PC-9 (cell line): ENCODE measurements at regions not wholly inside any gene's neighbourhood (a gene's known extent, or its start where the extent isn't known, plus 50 kb on each side); places are given as distances from the start of the nearest gene placed in this dataset.

Experiments
- BruUV-seq: library from RNA; stranded (reverse); fragments of 400-500 nt; replicated peaks from 2 replicates; lab custom pipeline; 2021; lab: Mats Ljungman, UMichigan
- CTCF ChIA-PET: fragments of 300-600 bp; sonication (Branson Sonifier 250); formaldehyde crosslinking; loops from one replicate; lab custom pipeline; 2022; ENCODE audit warnings: antibody characterized with exemption; lab: Charles Lee
- POLR2A ChIA-PET: fragments of 300-600 bp; sonication (Branson Sonifier 250); formaldehyde crosslinking; loops from one replicate; lab custom pipeline; 2022; ENCODE audit warnings: antibody characterized with exemption; ENCODE audit not compliant: unreplicated experiment; lab: Charles Lee
- DNase-seq, 2 experiments: peaks; one replicate each; pipeline versions ENCODE4 v3.0.0 to v3.0.0-alpha.2; 2015 to 2022; ENCODE audit warnings: mixed read lengths in 1 of 2
- H2AFZ ChIP-seq: fragments of 200-600 bp; sonication (generic); 2 replicates; pipeline ENCODE4 v1.8.1; 2017; ENCODE audit warnings: antibody characterized with exemption
- H3F3A ChIP-seq: fragments of 200-600 bp; sonication (generic); 2 replicates; pipeline ENCODE4 v1.8.1; 2017; ENCODE audit warnings: antibody characterized with exemption, mild to moderate bottlenecking, low read depth; ENCODE audit not compliant: insufficient read depth
- H3K27ac ChIP-seq: fragments of 200-600 bp; sonication (generic); 2 replicates; pipeline ENCODE4 v1.6.1; 2016; ENCODE audit warnings: mixed run types
- H3K27me3 ChIP-seq: fragments of 200-600 bp; sonication (generic); 2 replicates; pipeline ENCODE4 v1.6.1; 2016; ENCODE audit warnings: low read depth, mixed run types; ENCODE audit not compliant: insufficient read depth
- H3K36me3 ChIP-seq: fragments of 200-600 bp; sonication (generic); 2 replicates; pipeline ENCODE4 v1.6.1; 2016; ENCODE audit warnings: low read depth, mixed run types
- H3K4me1 ChIP-seq: fragments of 200-600 bp; sonication (generic); replicated peaks from 2 replicates; pipeline ENCODE4 v1.6.1; 2016; ENCODE audit warnings: mixed run types; ENCODE audit not compliant: insufficient read depth
- H3K4me2 ChIP-seq: fragments of 200-600 bp; sonication (generic); 2 replicates; pipeline ENCODE4 v1.6.1; 2017; ENCODE audit warnings: mixed run types
- H3K4me3 ChIP-seq: fragments of 200-600 bp; sonication (generic); 2 replicates; pipeline ENCODE4 v1.6.1; 2016; ENCODE audit warnings: mixed run types
- H3K79me2 ChIP-seq: fragments of 200-600 bp; sonication (generic); 2 replicates; pipeline ENCODE4 v1.6.1; 2017; ENCODE audit warnings: low read depth, mixed run types
- H3K9me2 ChIP-seq: fragments of 200-600 bp; sonication (generic); 2 replicates; pipeline ENCODE4 v1.8.1; 2017; ENCODE audit warnings: mild to moderate bottlenecking; ENCODE audit not compliant: insufficient read depth
- H3K9me3 ChIP-seq: fragments of 200-600 bp; sonication (generic); 2 replicates; pipeline ENCODE4 v1.8.1; 2016; ENCODE audit warnings: low read depth; ENCODE audit not compliant: insufficient read depth
- H4K20me1 ChIP-seq: fragments of 200-600 bp; sonication (generic); 2 replicates; pipeline ENCODE4 v1.8.1; 2017; ENCODE audit not compliant: insufficient read depth
- EZH2 ChIP-seq: fragments of 200-600 bp; sonication (generic); IDR thresholded peaks from 2 replicates; pipeline ENCODE4 v1.8.0; 2017; ENCODE audit warnings: antibody characterized with exemption, low read depth
- intact Hi-C: fragments of 100-400 bp; cut with micrococcal nuclease; formaldehyde crosslinking; loops from one replicate; pipeline ENCODE4 v1.10.0; 2022; ENCODE audit not compliant: unreplicated experiment
- TF ChIP-seq, protein P1 (sequence below): fragments of 200-600 bp; sonication (generic); conservative IDR thresholded peaks from 2 replicates; pipeline ENCODE4 v1.6.1; 2017; ENCODE audit warnings: mixed run types, antibody characterized with exemption, mild to moderate bottlenecking, moderate library complexity

DNA sequence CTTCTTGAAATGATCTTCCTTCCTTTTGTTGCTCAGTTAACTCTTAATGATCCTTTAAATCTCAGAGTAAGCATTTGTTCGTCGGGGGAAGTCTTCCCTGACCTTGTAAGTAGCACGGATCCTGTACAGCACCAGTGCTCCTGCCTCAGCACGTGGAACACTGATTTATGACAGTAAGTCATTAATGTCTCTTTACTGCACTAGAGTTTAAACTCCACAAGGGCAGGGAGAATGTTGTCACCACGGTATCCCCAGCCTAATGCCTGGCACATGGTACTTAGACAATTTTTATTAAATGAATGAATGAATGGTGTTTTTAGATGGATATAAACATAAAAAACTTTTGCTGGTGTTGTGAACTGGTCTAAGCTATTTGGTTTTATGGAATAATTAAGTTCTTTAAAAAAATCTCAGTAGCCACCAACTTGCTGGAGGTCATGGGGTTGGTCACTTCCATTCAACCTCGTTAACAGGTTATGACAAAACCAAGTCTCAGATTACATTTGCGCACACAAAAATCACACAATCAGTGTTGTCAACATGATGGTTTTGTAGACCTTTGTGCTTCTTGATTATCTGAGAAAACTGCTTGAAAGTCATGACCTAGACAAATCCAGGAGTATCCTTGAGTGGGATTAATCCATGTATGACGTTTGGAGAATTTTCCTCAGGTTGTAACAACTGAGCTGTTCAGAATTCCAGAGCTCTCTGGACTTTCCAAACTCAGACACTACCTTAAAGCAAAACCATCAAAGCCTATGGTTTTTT is 326.9 kb downstream of the DUSP10 start:
- ChIA-PET CTCF (no interaction called here), POLR2A (no interaction called here)
- no peaks in the 10 kb centered on the region for H3K36me3 ChIP-seq
- H2AFZ ChIP-seq: no peak overlapping the region
- no peaks in the 10 kb centered on the region for H3K9me2 ChIP-seq
- no peaks in the 10 kb centered on the region for H3K79me2 ChIP-seq
- no peaks in the 10 kb centered on the region for H3K27me3 ChIP-seq
- H3K4me2 ChIP-seq: no peak overlapping the region
- TF ChIP-seq, protein P1, sequence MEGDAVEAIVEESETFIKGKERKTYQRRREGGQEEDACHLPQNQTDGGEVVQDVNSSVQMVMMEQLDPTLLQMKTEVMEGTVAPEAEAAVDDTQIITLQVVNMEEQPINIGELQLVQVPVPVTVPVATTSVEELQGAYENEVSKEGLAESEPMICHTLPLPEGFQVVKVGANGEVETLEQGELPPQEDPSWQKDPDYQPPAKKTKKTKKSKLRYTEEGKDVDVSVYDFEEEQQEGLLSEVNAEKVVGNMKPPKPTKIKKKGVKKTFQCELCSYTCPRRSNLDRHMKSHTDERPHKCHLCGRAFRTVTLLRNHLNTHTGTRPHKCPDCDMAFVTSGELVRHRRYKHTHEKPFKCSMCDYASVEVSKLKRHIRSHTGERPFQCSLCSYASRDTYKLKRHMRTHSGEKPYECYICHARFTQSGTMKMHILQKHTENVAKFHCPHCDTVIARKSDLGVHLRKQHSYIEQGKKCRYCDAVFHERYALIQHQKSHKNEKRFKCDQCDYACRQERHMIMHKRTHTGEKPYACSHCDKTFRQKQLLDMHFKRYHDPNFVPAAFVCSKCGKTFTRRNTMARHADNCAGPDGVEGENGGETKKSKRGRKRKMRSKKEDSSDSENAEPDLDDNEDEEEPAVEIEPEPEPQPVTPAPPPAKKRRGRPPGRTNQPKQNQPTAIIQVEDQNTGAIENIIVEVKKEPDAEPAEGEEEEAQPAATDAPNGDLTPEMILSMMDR: no peak
- no peak for TF ChIP-seq EZH2
- H3K4me1 ChIP-seq: 0 out of 2 replicates have a peak, but pooled peaks cover 6% of the 10 kb centered on the region
- no TSS peak for BruUV-seq
- H3K4me3 ChIP-seq: no peak overlapping the region
- no peaks in the 10 kb centered on the region for H3K9me3 ChIP-seq
- no peaks in the 10 kb centered on the region for H3F3A ChIP-seq
- DNase-seq: no peak
- H4K20me1 ChIP-seq: no peaks in the 10 kb centered on the region
- H3K27ac ChIP-seq: no peak overlapping the region
- intact Hi-C loops: no loop called here

DNA sequence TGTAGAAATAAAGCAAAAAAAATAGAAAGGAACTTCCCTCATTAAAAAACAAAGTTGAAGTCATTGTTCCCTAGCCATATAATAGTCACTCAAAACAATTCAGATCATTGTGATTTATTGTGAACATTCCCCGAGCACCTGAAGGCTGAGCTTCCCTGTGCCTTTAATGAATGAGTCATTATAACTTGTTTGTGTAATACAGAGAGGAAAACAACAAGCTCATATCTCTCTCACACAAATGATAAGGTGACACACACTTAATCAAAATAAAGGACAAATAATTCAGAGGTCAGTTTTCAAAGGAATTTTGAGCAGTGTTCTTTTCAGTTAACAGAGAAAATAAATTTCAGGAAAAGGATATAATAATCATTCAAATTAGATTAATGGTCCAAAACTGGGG is 326.2 kb downstream of the DUSP10 start:
- TF ChIP-seq, protein P1: no peak
- TF ChIP-seq EZH2: no peak
- no peaks in the 10 kb centered on the region for H3K79me2 ChIP-seq
- no peaks in the 10 kb centered on the region for H3K9me3 ChIP-seq
- H3K9me2 ChIP-seq: no peaks in the 10 kb centered on the region; the same call in 1 of the 2 replicates
- H4K20me1 ChIP-seq: no peaks in the 10 kb centered on the region
- intact Hi-C loops: no loop called here
- BruUV-seq: no TSS peak
- DNase-seq: peak in 1 of 2 experiments; percentile 62
- no peaks in the 10 kb centered on the region for H3K36me3 ChIP-seq
- no peaks in the 10 kb centered on the region for H3F3A ChIP-seq
- CTCF ChIA-PET: no interaction called here
- 0 out of 2 replicates have a peak, but pooled peaks cover 6% of the 10 kb centered on the region for H3K4me1 ChIP-seq
- no peak overlapping the region for H3K4me2 ChIP-seq
- no peak overlapping the region for H2AFZ ChIP-seq
- H3K27me3 ChIP-seq: no peaks in the 10 kb centered on the region
- no peak overlapping the region for H3K27ac ChIP-seq
- no peak overlapping the region for H3K4me3 ChIP-seq
- POLR2A ChIA-PET: no interaction called here

DNA sequence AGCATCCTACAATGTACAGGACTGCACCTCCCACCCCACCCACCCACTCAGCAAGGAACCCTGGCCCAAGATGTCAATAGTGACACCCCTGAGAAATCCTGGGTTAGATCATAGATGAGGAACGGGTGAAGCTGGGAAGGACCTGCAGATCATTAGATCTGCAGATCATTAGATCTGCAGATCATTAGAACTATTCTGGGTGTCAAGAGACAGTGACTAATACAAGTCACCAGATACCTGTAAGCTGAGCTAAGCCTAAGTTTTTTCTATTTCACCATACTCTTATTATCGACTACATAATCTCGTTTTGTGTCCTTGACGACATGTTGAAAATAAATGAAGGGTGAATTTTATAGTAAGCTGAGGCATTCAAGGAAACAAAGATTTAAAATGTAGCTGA is 325.7 kb downstream of the DUSP10 start:
- Histone ChIP-seq H2AFZ (no peak overlapping the region), H4K20me1 (no peaks in the 10 kb centered on the region), H3K36me3 (no peaks in the 10 kb centered on the region), H3K79me2 (no peaks in the 10 kb centered on the region), H3F3A (no peaks in the 10 kb centered on the region), H3K4me3 (no peak overlapping the region), H3K9me3 (no peaks in the 10 kb centered on the region), H3K27ac (no peak overlapping the region), H3K4me2 (no peak overlapping the region), H3K9me2 (no peaks in the 10 kb centered on the region; the same call in 1 of the 2 replicates), H3K27me3 (no peaks in the 10 kb centered on the region), H3K4me1 (0 out of 2 replicates have a peak, but pooled peaks cover 6% of the 10 kb centered on the region)
- intact Hi-C loops: no loop called here
- ChIA-PET CTCF (no interaction called here), POLR2A (no interaction called here)
- TF ChIP-seq EZH2: no peak
- TF ChIP-seq, protein P1: no peak
- no peak for DNase-seq
- no TSS peak for BruUV-seq
